ACHN (cell line): ENCODE measurements at regions not wholly inside any gene's neighbourhood (a gene's known extent, or its start where the extent isn't known, plus 50 kb on each side); places are given as distances from the start of the nearest gene placed in this dataset.
A peak's percentile ranks its signal among the peaks of the same experiment; 100 is the strongest.

Experiments
- DNase-seq: peaks from one replicate; pipeline ENCODE4 v3.0.0-alpha.2; 2015
- in situ Hi-C: cut with HindIII; loops from 2 replicates; pipeline ENCODE4 v1.10.0; 2017; ENCODE audit warnings: low sequenced_read_pairs, low pct_ligation_motif_present, low pct_unique_long_range_greater_than_20kb

- no peak for DNase-seq
- in situ Hi-C loops = no loop called here
These were observed 140.3 kb downstream of the NDUFA10 start for GRCh38 chr2:239884875-239885274.

GRCh38 chr2:239884051-239884405 is 141.1 kb downstream of the NDUFA10 start:
- DNase-seq = no peak
- in situ Hi-C loops = no loop called here

GRCh38 chr2:239883326-239884050 is 141.7 kb downstream of the NDUFA10 start:
- no peak for DNase-seq
- in situ Hi-C loops = no loop called here

- DNase-seq = no peak
- in situ Hi-C loops = no loop called here
These were observed 142.4 kb downstream of the NDUFA10 start for GRCh38 chr2:239882781-239883180.

- in situ Hi-C loops = no loop called here
- DNase-seq = peak; percentile 25
These were observed 142.8 kb downstream of the NDUFA10 start for GRCh38 chr2:239882331-239882732.

GRCh38 chr2:239881561-239882320 is 143.4 kb downstream of the NDUFA10 start:
- no peak for DNase-seq
- in situ Hi-C loops = no loop called here

- in situ Hi-C loops = no loop called here
- DNase-seq = no peak
These were observed 144.1 kb downstream of the NDUFA10 start for GRCh38 chr2:239881031-239881471.

GRCh38 chr2:239880396-239880795 is 144.7 kb downstream of the NDUFA10 start:
- in situ Hi-C loops = no loop called here
- DNase-seq = no peak

- in situ Hi-C loops = no loop called here
These were observed 145.6 kb downstream of the NDUFA10 start for GRCh38 chr2:239879423-239880084.

GRCh38 chr2:239878686-239879085 is 146.5 kb downstream of the NDUFA10 start:
- no peak for DNase-seq
- in situ Hi-C loops = no loop called here

More at GRCh38 chr2:239879423-239880084, 145.6 kb downstream of the NDUFA10 start:
- DNase-seq = no peak

GRCh38 chr2:239876948-239877289 is 148.2 kb downstream of the NDUFA10 start:
- in situ Hi-C loops = no loop called here
- no peak for DNase-seq

- no peak for DNase-seq
- in situ Hi-C loops = no loop called here
These were observed 148.7 kb downstream of the NDUFA10 start for GRCh38 chr2:239876271-239876947.

GRCh38 chr2:239874636-239875356 is 150.3 kb downstream of the NDUFA10 start:
- DNase-seq = no peak
- in situ Hi-C loops = no loop called here

GRCh38 chr2:239873656-239874635 is 151.2 kb downstream of the NDUFA10 start:
- in situ Hi-C loops = no loop called here
- DNase-seq = no peak

GRCh38 chr2:239871481-239872435 is 153.4 kb downstream of the NDUFA10 start:
- DNase-seq = no peak
- in situ Hi-C loops = no loop called here

- in situ Hi-C loops = no loop called here
- no peak for DNase-seq
These were observed 154.3 kb downstream of the NDUFA10 start for GRCh38 chr2:239870863-239871262.
